ENCODE measurements at regions not wholly inside any gene's neighbourhood (a gene's known extent, or its start where the extent isn't known, plus 50 kb on each side); places are given as distances from the start of the nearest gene placed in this dataset.
A peak's percentile ranks its signal among the peaks of the same experiment; 100 is the strongest.

- H3K4me1 ChIP-seq (replicated peaks in 1 of 4; ENCODE audit: control insufficient read depth in 3 of 4, insufficient read depth in 4 of 4, low read length in 3 of 4), result peaks cover 0 to 17% (median 11%) of the 10 kb centered on the region in 4 experiments; a peak in 4 of 7 replicates
- H3K23me2 ChIP-seq (ENCODE audit: low read depth, low read length), result no peaks in the 10 kb centered on the region
- H4K20me1 ChIP-seq (replicated peaks in 1 of 2; ENCODE audit: control insufficient read depth in 1 of 2, insufficient read depth in 2 of 2, low read length in 2 of 2), result no peaks in the 10 kb centered on the region
- no peaks in the 10 kb centered on the region for H3K79me1 ChIP-seq (ENCODE audit: low read depth, low read length)
- no peak overlapping the region for H2BK15ac ChIP-seq (ENCODE audit: low read length)
- H4K91ac ChIP-seq (replicated peaks; ENCODE audit: insufficient read length, low read length), result no peak overlapping the region
- peak overlapping the region in 1 of 4 experiments; percentile 26; a peak in 1 of 8 replicates for H3K4me3 ChIP-seq (ENCODE audit: extremely low read depth in 1 of 4, insufficient read depth in 2 of 4, low read depth in 3 of 4, low read length in 4 of 4)
- ChIA-PET POLR2A (ENCODE audit: partially characterized antibody) (interaction anchor here (0.6 to 1.9 kb wide), 2 partner anchors 326 to 675 kb away, joined by 3 to 5 read pairs; partner anchors contain the start of gene PSAT1), CTCF (ENCODE audit: partially characterized antibody) (interaction anchor here (0.8 to 1.0 kb wide), 2 partner anchors 65 to 369 kb away, joined by 3 read pairs; no protein-coding TSS in a partner anchor)
- H4K8ac ChIP-seq (ENCODE audit: extremely low read depth, insufficient read depth, low read length), result no peak overlapping the region
- H3K18ac ChIP-seq (ENCODE audit: extremely low read depth, low read length), result no peak overlapping the region; the same call in 1 of the 2 replicates
- H3K36me3 ChIP-seq (ENCODE audit: control insufficient read depth in 2 of 4, insufficient read depth in 4 of 4, low read length in 3 of 4), result no peaks in the 10 kb centered on the region
- DNase-seq (ENCODE audit: low read depth in 1 of 2, low spot score in 2 of 2) (no peak), FAIRE-seq (no peak)
- no peak overlapping the region for H3K23ac ChIP-seq (ENCODE audit: insufficient read length)
- H3K4ac ChIP-seq (replicated peaks; ENCODE audit: insufficient read length, low read depth, low read length), result no peak overlapping the region
- WGBS, 2 experiments (ENCODE audit: extremely low coverage in 1 of 2, insufficient coverage in 1 of 2, insufficient read length in 1 of 2, insufficient replicate concordance in 2 of 2, low coverage in 1 of 2, low lambda C conversion rate in 2 of 2, missing lambda C conversion rate in 1 of 2), result 49% methylated on average over 4 of the region's 4 CpGs; no CpG with 5 or more reads in 1 of the 2 experiments
- no peak overlapping the region for H3K56ac ChIP-seq (replicated peaks; ENCODE audit: insufficient read length, low read depth, low read length)
- H4K5ac ChIP-seq (ENCODE audit: insufficient read length, low read depth, low read length), result no peak overlapping the region
- H2AFZ ChIP-seq (ENCODE audit: low read length), result no peak overlapping the region
- peaks cover 0 to 5% of the 10 kb centered on the region in 2 experiments; a peak in 1 of 4 replicates for H3K9me3 ChIP-seq (ENCODE audit: insufficient read depth in 2 of 2, low read depth in 1 of 2, low read length in 1 of 2)
- H3K4me2 ChIP-seq (ENCODE audit: insufficient read depth in 1 of 2, low read depth in 2 of 2, low read length in 2 of 2), result peak overlapping the region; percentile 29 to 43; a peak in 2 of 4 replicates
- no peak overlapping the region for H2AK5ac ChIP-seq (ENCODE audit: low read depth, low read length)
- TF ChIP-seq CBX8 (IDR thresholded peaks at IDR 0.05; ENCODE audit: borderline replicate concordance, low read depth, low read length) (no peak), KDM1A (IDR thresholded peaks at IDR 0.05; ENCODE audit: borderline replicate concordance, low read length) (peak; percentile 52; the same call in 1 of the 2 replicates)
- no peak overlapping the region for H2BK12ac ChIP-seq (ENCODE audit: low read depth, low read length)
- H3K14ac ChIP-seq (ENCODE audit: insufficient read length), result peak overlapping the region; percentile 83
- peak overlapping the region; percentile 94; the same call in 1 of the 2 replicates for H2BK5ac ChIP-seq (ENCODE audit: low read depth, low read length)
- no peak overlapping the region; a peak in 1 of 7 replicates for H3K9ac ChIP-seq (replicated peaks in 1 of 4; ENCODE audit: extremely low read depth in 1 of 4, low read depth in 3 of 4, low read length in 3 of 4)
- peak overlapping the region; percentile 34; the same call in 1 of the 2 replicates for H2BK20ac ChIP-seq (ENCODE audit: low read length)
- H2BK120ac ChIP-seq (replicated peaks; ENCODE audit: low read depth, low read length), result peak overlapping the region; percentile 18
- no peaks in the 10 kb centered on the region for H3K79me2 ChIP-seq (ENCODE audit: control insufficient read depth in 1 of 2, insufficient read depth in 2 of 2, low read length in 2 of 2)
- H3K27me3 ChIP-seq (replicated peaks in 1 of 4; ENCODE audit: control insufficient read depth in 3 of 4, extremely low read depth in 1 of 4, insufficient read depth in 3 of 4, low read length in 3 of 4), result no peaks in the 10 kb centered on the region
- H3K27ac ChIP-seq (ENCODE audit: low read depth, low read length), result no peak overlapping the region
Measured at GRCh38 chr9:78971540-78971939, 600.2 kb upstream of the TLE4 start.
